GM12878 (cell line): ENCODE measurements at regions not wholly inside any gene's neighbourhood (a gene's known extent, or its start where the extent isn't known, plus 50 kb on each side); places are given as distances from the start of the nearest gene placed in this dataset.

Experiments used
- ATAC-seq: fragments of 200-7000 bp; cut with Tn5 transposase; 3 replicates; pipeline ENCODE4 v1.9.1; 2020; ENCODE audit warnings: mild to moderate bottlenecking, moderate library complexity
- BruUV-seq: library from RNA; stranded (reverse); fragments of 400-500 nt; replicated peaks from 2 replicates; lab custom pipeline; 2021; lab: Mats Ljungman, UMichigan
- CTCF ChIA-PET: fragments of 300-600 bp; sonication (Branson Sonifier 250); formaldehyde crosslinking; extraction: SDS; loops from one replicate; lab custom pipeline; 2021; ENCODE audit warnings: inconsistent platforms; lab: Yijun Ruan, JAX
- POLR2A ChIA-PET: fragments of 350-600 bp; formaldehyde crosslinking; extraction: SDS; loops from one replicate; lab custom pipeline; 2021; ENCODE audit warnings: inconsistent platforms; lab: Charles Lee
- RAD21 ChIA-PET: fragments of 300-600 bp; sonication (Branson Sonifier 250); formaldehyde crosslinking; loops from one replicate; lab custom pipeline; 2023; ENCODE audit warnings: antibody characterized with exemption; ENCODE audit not compliant: unreplicated experiment; lab: Charles Lee
- SMC1A ChIA-PET: fragments of 300-600 bp; sonication (Branson Sonifier 250); formaldehyde crosslinking; loops from one replicate; lab custom pipeline; 2023; ENCODE audit not compliant: unreplicated experiment, uncharacterized antibody; lab: Charles Lee
- DNase-seq: peaks from one replicate; pipeline ENCODE4 v3.0.0-alpha.2; 2011; ENCODE audit warnings: low read depth, low spot score
- FAIRE-seq: peaks from 3 replicates; lab custom pipeline; 2011; peaks lifted over from hg19 to GRCh38; lab: Jason Lieb, UNC
- H2AFZ ChIP-seq: 2 replicates; pipeline ENCODE4 v1.6.0; 2011; ENCODE audit warnings: low read depth, low read length, control low read depth; ENCODE audit not compliant: control insufficient read depth
- H3K27ac ChIP-seq: 2 replicates; pipeline ENCODE4 v1.5.1; 2011; ENCODE audit warnings: control low read depth; ENCODE audit not compliant: control insufficient read depth, insufficient read depth
- H3K27me3 ChIP-seq, 2 experiments: replicated peaks in 1 of 2; 2 replicates each; pipeline versions ENCODE4 v1.6.0 to v1.6.1; 2011; ENCODE audit warnings: low read length in 1 of 2; ENCODE audit not compliant: control insufficient read depth in 2 of 2, insufficient read depth in 2 of 2
- H3K36me3 ChIP-seq, 2 experiments: 2 replicates each; pipeline ENCODE4 v1.5.1; 2011; ENCODE audit warnings: low read length in 1 of 2; ENCODE audit not compliant: control insufficient read depth in 2 of 2, insufficient read depth in 2 of 2
- H3K4me1 ChIP-seq: 2 replicates; pipeline ENCODE4 v1.6.1; 2011; ENCODE audit warnings: mild to moderate bottlenecking, low read length, moderate library complexity, mixed read lengths; ENCODE audit not compliant: control insufficient read depth, insufficient read depth
- H3K4me2 ChIP-seq: 2 replicates; pipeline ENCODE4 v1.6.0; 2011; ENCODE audit warnings: control low read depth; ENCODE audit not compliant: control insufficient read depth, insufficient read depth
- H3K4me3 ChIP-seq: fragments of 200-600 bp; sonication (generic); 2 replicates; pipeline ENCODE4 v1.5.1; 2016
- H3K79me2 ChIP-seq: 2 replicates; pipeline ENCODE4 v1.6.0; 2011; ENCODE audit warnings: low read length; ENCODE audit not compliant: control insufficient read depth, insufficient read depth
- H3K9ac ChIP-seq: 2 replicates; pipeline ENCODE4 v1.8.0; 2011; ENCODE audit warnings: low read length, control low read depth, mixed read lengths; ENCODE audit not compliant: control insufficient read depth, insufficient read depth
- H3K9me3 ChIP-seq: replicated peaks from 3 replicates; pipeline ENCODE4 v1.5.1; 2011; ENCODE audit warnings: mild to moderate bottlenecking, low read length; ENCODE audit not compliant: control insufficient read depth, insufficient read depth
- H4K20me1 ChIP-seq: 2 replicates; pipeline ENCODE4 v1.6.0; 2011; ENCODE audit not compliant: control insufficient read depth, insufficient read depth
- ATF7 ChIP-seq: fragments of 450-650 bp; IDR thresholded peaks from 2 replicates; pipeline ENCODE4 v1.6.1; 2016; ENCODE audit warnings: low read depth, mild to moderate bottlenecking
- MAX ChIP-seq: IDR thresholded peaks from 2 replicates; pipeline ENCODE4 v1.6.1; 2012; ENCODE audit warnings: low read depth, low read length, improper control_type of control experiment
- WGBS: methylation state at CpG from one replicate; pipeline ENCODE4 v1.1.6; 2016; ENCODE audit warnings: low lambda C conversion rate; ENCODE audit not compliant: insufficient replicate concordance, insufficient coverage; ENCODE audit errors: missing lambda C conversion rate; 5-methylcytosine and 5-hydroxymethylcytosine counted together
- in situ Hi-C: fragments of 300-500 bp; cut with MboI; formaldehyde crosslinking; loops from 9 replicates; pipeline ENCODE4 v1.14.3; 2018; ENCODE audit warnings: mixed read lengths
- intact Hi-C: fragments of 100-400 bp; cut with micrococcal nuclease; formaldehyde crosslinking; loops from one replicate; pipeline ENCODE4 v1.14.2; 2022; ENCODE audit not compliant: unreplicated experiment
- TF ChIP-seq, protein P1 (sequence below): fragments of 450-650 bp; IDR thresholded peaks from 2 replicates; pipeline ENCODE4 v1.6.1; 2017; ENCODE audit warnings: antibody characterized with exemption, mild to moderate bottlenecking, moderate library complexity

GRCh38 chr9:113664181-113664875 is 200.8 kb downstream of the RGS3 start:
- Histone ChIP-seq H4K20me1 (no peaks in the 10 kb centered on the region), H3K4me3 (no peak overlapping the region), H3K27me3 (peaks cover 0 to 1% of the 10 kb centered on the region in 2 experiments; a peak in 1 of 4 replicates), H3K9me3 (no peaks in the 10 kb centered on the region), H3K79me2 (no peaks in the 10 kb centered on the region), H3K36me3 (no peaks in the 10 kb centered on the region), H3K9ac (no peak overlapping the region), H3K4me1 (no peaks in the 10 kb centered on the region), H3K4me2 (no peak overlapping the region)
- in situ Hi-C loops, result no loop called here
- ChIA-PET SMC1A (interaction anchor here (0.6 kb wide), 1 partner anchor 739 kb away, joined by 3 read pairs; no protein-coding TSS in a partner anchor), CTCF (interaction anchor here (0.8 kb wide), 1 partner anchor 218 kb away, joined by 3 read pairs; no protein-coding TSS in a partner anchor), POLR2A (interaction anchor here (0.9 kb wide), 1 partner anchor 76 kb away, joined by 3 read pairs; no protein-coding TSS in a partner anchor)
- DNase-seq, result no peak
- 46% methylated on average over 16 of the region's 16 CpGs for WGBS
- no peak for FAIRE-seq
- intact Hi-C loops, result no loop called here
- no peak for ATAC-seq
- TF ChIP-seq ATF7, result no peak
- TF ChIP-seq, protein P1, sequence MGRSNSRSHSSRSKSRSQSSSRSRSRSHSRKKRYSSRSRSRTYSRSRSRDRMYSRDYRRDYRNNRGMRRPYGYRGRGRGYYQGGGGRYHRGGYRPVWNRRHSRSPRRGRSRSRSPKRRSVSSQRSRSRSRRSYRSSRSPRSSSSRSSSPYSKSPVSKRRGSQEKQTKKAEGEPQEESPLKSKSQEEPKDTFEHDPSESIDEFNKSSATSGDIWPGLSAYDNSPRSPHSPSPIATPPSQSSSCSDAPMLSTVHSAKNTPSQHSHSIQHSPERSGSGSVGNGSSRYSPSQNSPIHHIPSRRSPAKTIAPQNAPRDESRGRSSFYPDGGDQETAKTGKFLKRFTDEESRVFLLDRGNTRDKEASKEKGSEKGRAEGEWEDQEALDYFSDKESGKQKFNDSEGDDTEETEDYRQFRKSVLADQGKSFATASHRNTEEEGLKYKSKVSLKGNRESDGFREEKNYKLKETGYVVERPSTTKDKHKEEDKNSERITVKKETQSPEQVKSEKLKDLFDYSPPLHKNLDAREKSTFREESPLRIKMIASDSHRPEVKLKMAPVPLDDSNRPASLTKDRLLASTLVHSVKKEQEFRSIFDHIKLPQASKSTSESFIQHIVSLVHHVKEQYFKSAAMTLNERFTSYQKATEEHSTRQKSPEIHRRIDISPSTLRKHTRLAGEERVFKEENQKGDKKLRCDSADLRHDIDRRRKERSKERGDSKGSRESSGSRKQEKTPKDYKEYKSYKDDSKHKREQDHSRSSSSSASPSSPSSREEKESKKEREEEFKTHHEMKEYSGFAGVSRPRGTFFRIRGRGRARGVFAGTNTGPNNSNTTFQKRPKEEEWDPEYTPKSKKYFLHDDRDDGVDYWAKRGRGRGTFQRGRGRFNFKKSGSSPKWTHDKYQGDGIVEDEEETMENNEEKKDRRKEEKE, result no peak
- TF ChIP-seq, all 136 proteins: peak for 0
- BruUV-seq, result no TSS peak
- RAD21 ChIA-PET, result no interaction called here
- Histone ChIP-seq H2AFZ (no peak overlapping the region), H3K27ac (no peak overlapping the region)

DNA sequence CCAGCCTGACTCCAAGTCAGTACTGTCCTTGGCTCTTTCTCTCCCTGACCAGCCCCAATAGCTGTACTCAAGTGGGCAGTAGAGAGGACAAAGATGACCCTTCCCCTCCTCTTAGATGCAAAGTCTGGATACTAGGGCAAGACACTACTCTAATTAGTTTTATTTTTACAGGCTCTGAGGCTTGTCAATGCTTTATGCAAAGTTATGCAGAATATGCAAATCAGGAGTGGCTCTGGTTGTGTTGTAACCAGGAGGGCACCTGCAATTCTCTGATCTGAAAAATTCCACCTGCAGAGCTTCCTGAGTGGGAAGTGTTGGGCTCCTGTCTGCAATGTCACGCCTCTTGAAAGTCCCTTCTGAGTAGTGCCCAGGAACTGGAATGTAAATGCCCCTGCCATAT is 201.5 kb downstream of the RGS3 start:
- ChIA-PET POLR2A (no interaction called here), RAD21 (no interaction called here), CTCF (no interaction called here), SMC1A (interaction anchor here (3.0 kb wide), 1 partner anchor 8 kb away, joined by 27 read pairs; no protein-coding TSS in a partner anchor)
- Histone ChIP-seq H3K4me1 (no peaks in the 10 kb centered on the region), H2AFZ (no peak overlapping the region), H3K4me3 (no peak overlapping the region), H3K36me3 (no peaks in the 10 kb centered on the region), H3K9me3 (no peaks in the 10 kb centered on the region), H3K4me2 (no peak overlapping the region), H3K79me2 (no peaks in the 10 kb centered on the region), H4K20me1 (no peaks in the 10 kb centered on the region), H3K27ac (no peak overlapping the region), H3K27me3 (peaks cover 0 to 1% of the 10 kb centered on the region in 2 experiments; a peak in 1 of 4 replicates), H3K9ac (no peak overlapping the region)
- no TSS peak for BruUV-seq
- ATAC-seq, result no peak
- no peak for DNase-seq
- TF ChIP-seq MAX, result no peak
- WGBS, result 6% methylated on average over 1 of the region's 1 CpG
- no peak for FAIRE-seq
- intact Hi-C loops, result no loop called here
- in situ Hi-C loops, result no loop called here
